GM20000 (cell line): ENCODE measurements at regions not wholly inside any gene's neighbourhood (a gene's known extent, or its start where the extent isn't known, plus 50 kb on each side); places are given as distances from the start of the nearest gene placed in this dataset.
A peak's percentile ranks its signal among the peaks of the same experiment; 100 is the strongest.

ENCODE experiments used
- DNase-seq: peaks from one replicate; pipeline ENCODE4 v3.0.0; 2012; ENCODE audit warnings: low spot score
- CTCF ChIP-seq: IDR thresholded peaks from 2 replicates; pipeline ENCODE4 v1.5.1; 2012; ENCODE audit warnings: mild to moderate bottlenecking, control low read depth; ENCODE audit errors: extremely low read depth, missing control alignments

GRCh38 chrX:9335251-9335650 lies 129.6 kb upstream of the TBL1X start:
- DNase-seq = no peak
- TF ChIP-seq CTCF = no peak

GRCh38 chrX:9336456-9336855 lies 128.4 kb upstream of the TBL1X start:
- no peak for DNase-seq
- no peak for TF ChIP-seq CTCF

- TF ChIP-seq CTCF = no peak
- DNase-seq = no peak
These were observed 127.8 kb upstream of the TBL1X start for GRCh38 chrX:9337046-9337445.

GRCh38 chrX:9338986-9339385 lies 125.9 kb upstream of the TBL1X start:
- no peak for DNase-seq
- TF ChIP-seq CTCF = no peak

- DNase-seq = no peak
- no peak for TF ChIP-seq CTCF
These were observed 125.0 kb upstream of the TBL1X start for GRCh38 chrX:9339603-9340491.

- no peak for TF ChIP-seq CTCF
- DNase-seq = peak; percentile 34
These were observed 124.1 kb upstream of the TBL1X start for GRCh38 chrX:9340598-9341290.
